ENCODE measurements at regions not wholly inside any gene's neighbourhood (a gene's known extent, or its start where the extent isn't known, plus 50 kb on each side); places are given as distances from the start of the nearest gene placed in this dataset.
"Not testable (repeated sequence)": the region's sequence is repeated elsewhere in the genome, so short reads cannot be mapped to it uniquely, and the experiment has no call there.

- in situ Hi-C loops (cut with MboI; ENCODE audit: low sequenced_read_pairs): no loop called here
Measured at GRCh38 chr3:176359211-176359610, 838.1 kb downstream of the TBL1XR1 start.

DNA sequence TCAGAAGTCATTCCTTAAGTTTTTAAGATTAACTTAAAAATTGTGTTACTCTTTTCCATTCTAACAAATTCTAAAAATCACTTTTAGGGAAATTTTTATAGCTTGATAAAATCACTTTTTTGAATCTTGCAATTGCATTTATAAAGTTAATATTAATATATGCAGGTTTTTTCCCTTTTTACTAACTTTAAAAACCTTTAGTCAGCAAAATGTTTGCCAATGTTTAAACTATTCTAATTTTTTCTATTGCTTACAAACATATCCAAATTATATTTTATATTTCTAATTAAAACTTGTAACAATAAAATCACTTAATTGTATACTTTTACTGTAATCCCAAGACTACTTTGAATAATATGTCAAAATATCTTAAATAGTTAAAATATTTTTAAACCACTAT, 839.4 kb downstream of the TBL1XR1 start:
- in situ Hi-C loops (cut with MboI; ENCODE audit: low sequenced_read_pairs): no loop called here

DNA sequence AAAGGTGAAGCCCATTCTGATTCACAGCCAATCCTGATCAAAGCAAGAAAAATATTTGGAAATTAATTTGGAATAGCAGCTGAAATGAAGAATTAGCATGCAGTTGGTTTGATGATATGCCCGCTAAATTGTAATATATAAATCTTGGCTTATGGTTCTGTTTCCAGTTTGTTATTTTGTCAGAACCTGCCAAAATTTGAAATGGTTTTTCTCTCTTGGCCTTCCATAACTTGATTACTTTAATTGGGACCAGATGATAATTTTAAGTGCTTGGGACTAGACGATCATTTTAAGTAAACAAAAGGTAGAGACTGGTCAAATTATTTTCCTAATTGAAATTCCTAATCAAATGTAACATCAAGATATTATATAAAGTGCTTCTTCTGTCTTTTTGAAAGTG, 842.4 kb downstream of the TBL1XR1 start:
- in situ Hi-C loops (cut with MboI; ENCODE audit: low sequenced_read_pairs): no loop called here

DNA sequence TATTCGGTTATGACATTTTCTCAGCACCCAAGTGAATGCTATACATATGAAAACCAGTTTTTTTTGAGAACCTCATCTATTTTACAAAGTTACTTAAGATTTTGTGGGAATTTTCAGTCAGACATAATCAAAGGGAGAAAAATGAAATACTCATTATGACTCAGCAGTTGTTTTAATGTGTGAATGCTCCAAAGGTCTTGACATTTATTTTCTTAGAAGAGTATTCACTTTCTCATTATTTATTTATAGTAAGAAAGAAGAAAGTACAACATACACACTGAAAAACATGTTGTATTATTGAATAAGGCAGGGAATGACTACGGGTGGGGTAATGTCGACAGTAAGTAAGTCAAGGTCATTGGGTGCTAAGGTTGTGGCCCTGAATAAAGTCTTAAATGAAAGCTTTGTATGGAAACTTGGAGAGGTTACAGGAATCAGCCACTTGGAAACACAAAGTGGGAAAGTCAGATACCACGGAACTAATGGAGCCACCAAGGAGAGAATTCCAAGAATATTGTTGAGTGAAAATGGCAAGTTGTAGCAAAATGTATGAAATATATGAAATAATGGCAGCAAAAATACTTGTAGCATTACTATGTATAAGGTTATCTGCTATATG, 844.5 kb downstream of the TBL1XR1 start:
- in situ Hi-C loops (cut with MboI; ENCODE audit: low sequenced_read_pairs): no loop called here

DNA sequence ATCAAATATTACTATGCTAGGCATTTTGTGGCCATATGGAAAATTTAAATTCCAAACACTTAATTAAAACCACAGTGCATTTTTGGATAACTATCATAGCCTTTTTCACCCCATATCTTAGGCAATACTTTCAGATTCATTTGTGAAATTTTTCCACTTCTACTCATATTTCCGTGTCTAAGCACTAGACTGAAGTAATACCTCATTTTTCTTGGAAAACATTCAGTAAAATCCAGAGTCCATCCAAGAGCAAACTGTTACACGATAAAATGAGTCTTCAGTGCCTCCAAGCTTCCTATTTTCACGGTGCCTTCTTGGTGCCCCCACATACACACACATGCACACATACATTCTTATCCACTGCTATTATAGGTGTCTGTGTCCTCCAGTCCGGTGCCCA, 845.9 kb downstream of the TBL1XR1 start:
- in situ Hi-C loops (cut with MboI; ENCODE audit: low sequenced_read_pairs): no loop called here

DNA sequence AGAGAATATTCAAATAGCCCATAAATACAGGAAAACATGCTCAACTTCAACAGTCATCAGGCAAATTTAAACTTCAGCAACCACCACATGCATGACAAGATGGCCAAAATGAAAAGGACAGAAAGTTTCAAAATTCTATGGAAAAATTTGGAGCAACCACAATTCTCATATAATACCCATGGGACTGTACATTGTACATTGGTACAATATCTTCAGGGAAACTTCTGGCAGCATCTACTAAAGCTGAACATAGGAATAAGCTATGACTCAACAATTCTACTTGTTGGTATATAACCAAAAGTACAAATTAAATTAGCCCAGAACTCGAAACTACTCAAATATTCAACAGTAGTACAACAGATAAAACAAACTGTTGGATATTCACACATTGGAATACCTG, 847.6 kb downstream of the TBL1XR1 start:
- in situ Hi-C loops (cut with MboI; ENCODE audit: low sequenced_read_pairs): no loop called here

DNA sequence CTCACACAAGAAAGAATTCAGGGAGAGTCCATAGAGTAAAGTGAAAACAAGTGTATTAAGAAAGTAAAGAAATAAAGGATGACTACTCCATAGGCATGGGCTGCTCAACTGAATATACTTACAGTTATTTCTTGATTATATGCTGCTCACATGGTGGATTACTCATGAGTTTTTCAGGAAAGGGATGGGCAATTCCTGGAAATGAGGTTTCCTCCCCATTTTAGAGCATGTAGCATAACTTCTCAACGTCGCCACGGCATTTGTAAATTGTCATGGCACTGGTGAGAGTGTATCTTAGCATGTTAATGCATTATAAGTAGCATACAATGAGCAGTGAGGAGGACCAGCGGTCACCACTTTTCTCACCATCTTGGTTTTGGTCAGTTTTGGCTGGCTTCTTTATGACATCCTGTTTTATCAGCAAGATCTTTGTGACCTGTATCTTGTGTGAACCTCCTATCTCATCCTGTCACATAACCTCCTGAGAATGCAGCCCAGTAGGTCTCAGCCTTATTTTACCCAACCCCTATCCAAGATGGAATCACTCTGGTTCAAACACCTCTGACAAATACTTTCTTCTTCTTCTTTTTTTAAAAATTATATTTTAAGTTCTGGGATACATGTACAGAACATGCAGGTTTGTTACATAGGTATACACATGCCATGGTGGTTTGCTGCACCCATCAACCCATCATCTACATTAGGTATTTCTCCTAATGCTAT, 849.7 kb downstream of the TBL1XR1 start:
- in situ Hi-C loops (cut with MboI; ENCODE audit: low sequenced_read_pairs): no loop called here

DNA sequence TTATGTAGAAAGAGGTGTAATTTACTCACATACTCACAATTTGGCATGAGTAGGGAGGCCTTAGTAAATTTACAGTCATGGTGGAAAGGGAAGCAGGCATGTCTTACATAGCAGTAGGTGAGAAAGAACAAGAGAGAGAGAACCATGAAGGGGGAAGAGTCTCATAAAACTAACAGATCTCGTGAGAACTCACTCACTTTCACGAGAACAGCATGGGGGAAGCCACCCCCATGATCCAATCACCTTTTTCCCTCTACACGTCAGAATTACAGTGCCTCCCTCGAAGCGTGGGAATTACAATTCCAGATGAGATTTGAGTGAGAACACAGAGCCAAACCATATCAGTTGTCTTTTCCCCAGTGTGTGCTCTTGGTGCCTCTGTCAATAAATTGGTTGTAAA, 855.3 kb downstream of the TBL1XR1 start:
- in situ Hi-C loops (cut with MboI; ENCODE audit: low sequenced_read_pairs): no loop called here

- in situ Hi-C loops (cut with MboI; ENCODE audit: low sequenced_read_pairs): no loop called here
Measured at GRCh38 chr3:176328666-176329065, 868.6 kb downstream of the TBL1XR1 start.

GRCh38 chr3:176328198-176328597, 869.1 kb downstream of the TBL1XR1 start:
- in situ Hi-C loops (cut with MboI; ENCODE audit: low sequenced_read_pairs): no loop called here

DNA sequence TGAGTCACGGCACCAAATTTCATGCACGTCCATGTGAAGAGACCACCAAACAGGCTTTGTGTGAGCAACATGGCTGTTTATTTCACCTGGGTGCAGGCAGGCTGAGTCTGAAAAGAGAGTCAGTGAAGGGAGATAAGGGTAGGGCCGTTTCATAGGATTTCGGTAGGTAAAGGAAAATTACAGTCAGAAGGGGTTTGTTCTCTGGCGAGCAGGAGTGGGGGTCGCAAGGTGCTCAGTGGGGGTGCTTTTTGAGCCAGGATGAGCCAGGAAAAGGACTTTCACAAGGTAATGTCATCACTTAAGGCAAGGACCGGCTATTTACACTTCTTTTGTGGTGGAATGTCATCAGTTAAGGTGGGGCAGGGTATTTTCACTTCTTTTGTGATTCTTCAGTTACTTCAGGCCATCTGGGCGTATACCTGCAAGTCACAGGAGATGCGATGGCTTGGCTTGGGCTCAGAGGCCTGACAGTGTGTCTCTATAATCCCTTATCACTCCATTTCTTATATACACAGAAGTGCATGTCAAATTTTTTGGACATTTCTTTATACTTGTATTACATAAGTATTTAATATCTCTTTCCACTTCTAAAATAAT, 870.3 kb downstream of the TBL1XR1 start:
- in situ Hi-C loops (cut with MboI; ENCODE audit: low sequenced_read_pairs): not testable (repeated sequence)

- in situ Hi-C loops (cut with MboI; ENCODE audit: low sequenced_read_pairs): not testable (repeated sequence)
Measured at GRCh38 chr3:176321532-176321931, 875.8 kb downstream of the TBL1XR1 start.

DNA sequence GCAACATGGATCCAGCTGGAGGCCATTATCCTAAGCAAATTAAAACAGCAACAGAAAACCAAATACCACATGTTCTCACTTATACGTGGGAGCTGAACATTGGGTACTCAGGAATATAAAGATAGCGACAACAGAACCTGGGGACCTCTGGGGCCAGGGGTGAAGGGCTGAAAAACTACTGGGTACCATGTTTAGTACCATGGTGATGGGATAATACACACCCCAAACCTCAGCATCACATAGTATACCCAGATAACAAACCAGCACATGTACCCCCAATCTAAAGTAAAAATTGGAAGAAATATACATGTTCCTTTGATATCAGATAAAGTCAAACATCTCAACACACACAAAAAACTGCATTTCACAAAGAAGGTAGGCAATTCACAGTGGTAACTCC, 876.2 kb downstream of the TBL1XR1 start:
- in situ Hi-C loops (cut with MboI; ENCODE audit: low sequenced_read_pairs): no loop called here

- in situ Hi-C loops (cut with MboI; ENCODE audit: low sequenced_read_pairs): no loop called here
Measured at GRCh38 chr3:176313426-176313825, 883.9 kb downstream of the TBL1XR1 start.

GRCh38 chr3:176310641-176311040, 886.6 kb downstream of the TBL1XR1 start:
- in situ Hi-C loops (cut with MboI; ENCODE audit: low sequenced_read_pairs): no loop called here

- in situ Hi-C loops (cut with MboI; ENCODE audit: low sequenced_read_pairs): no loop called here
Measured at GRCh38 chr3:176302271-176302670, 895.0 kb downstream of the TBL1XR1 start.

GRCh38 chr3:176296066-176296597, 901.1 kb downstream of the TBL1XR1 start:
- in situ Hi-C loops (cut with MboI; ENCODE audit: low sequenced_read_pairs): no loop called here

DNA sequence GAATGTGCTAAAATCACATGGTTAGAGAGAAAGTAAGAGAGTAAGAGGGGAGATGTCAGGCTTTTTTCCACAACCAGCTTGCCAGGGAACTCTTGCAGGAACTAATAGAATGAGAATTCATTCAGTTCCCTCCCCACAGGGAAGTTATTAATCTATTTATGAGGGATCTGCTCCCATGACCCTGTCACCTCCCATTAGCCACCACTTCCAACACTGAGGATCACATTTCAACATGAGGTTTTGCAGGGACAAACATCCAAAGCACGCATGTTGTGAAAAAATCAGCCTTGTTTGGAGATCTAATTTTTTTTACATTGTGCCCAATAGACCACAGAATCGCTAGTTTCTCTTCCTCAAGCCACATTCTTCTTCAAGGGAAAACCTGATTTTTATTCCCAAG, 904.0 kb downstream of the TBL1XR1 start:
- in situ Hi-C loops (cut with MboI; ENCODE audit: low sequenced_read_pairs): no loop called here

GRCh38 chr3:176286476-176287085, 910.7 kb downstream of the TBL1XR1 start:
- in situ Hi-C loops (cut with MboI; ENCODE audit: low sequenced_read_pairs): no loop called here

DNA sequence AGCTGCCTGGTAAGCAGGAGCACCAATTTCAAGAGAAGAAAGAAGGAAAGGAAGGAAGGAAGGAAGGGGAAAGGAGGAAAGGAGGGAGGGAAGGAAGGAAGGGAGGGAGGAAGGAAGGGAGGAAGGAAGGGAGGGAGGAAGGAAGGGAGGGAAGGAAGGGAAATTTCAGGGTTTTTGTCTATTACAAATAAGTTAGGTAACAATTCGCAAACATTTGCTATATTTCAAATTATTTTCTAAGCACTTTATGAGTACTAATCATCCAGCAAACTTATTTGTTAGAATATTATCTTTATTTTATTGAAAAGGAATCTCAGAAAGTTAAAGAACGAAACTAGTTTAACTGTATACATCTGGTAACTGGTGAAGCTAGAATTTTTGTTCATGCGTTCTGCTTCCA, 921.7 kb downstream of the TBL1XR1 start:
- in situ Hi-C loops (cut with MboI; ENCODE audit: low sequenced_read_pairs): no loop called here

DNA sequence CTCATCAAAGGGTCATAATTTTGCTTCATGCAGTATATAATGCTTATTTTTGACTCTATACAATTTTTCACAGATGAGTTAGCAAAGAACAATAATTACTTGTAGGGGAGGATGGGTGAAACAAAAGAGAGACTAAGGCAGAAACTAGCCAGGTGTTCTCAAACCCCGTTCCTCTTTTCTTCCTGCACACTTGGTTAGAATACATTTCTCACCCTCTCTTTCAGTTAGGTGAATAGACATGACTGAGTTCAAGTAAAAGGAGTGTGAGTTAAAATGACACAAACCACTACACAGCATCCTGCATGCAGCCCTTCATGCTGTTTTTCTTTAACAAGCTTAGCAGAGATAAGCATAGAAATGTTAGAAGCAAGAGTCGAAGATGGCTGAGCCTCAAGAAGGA, 922.2 kb downstream of the TBL1XR1 start:
- in situ Hi-C loops (cut with MboI; ENCODE audit: low sequenced_read_pairs): no loop called here

DNA sequence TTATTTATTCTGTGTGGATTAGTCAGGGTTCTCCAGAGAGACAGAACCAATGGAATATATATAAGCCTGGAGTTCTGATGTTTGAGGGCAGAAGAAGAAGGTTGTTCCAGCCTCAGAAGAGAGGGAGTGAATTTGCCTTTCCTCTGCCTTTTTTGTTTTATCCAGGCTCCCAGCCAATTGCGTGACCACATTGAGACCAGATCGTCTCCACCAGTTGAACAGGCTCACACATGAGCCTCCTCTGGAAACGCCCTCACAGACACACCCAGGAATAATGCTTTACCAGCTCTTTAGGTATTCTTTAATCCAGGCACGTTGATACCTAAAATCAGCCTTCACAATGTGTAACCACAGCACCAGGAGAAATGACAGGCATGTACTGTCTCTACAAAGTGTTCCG, 923.1 kb downstream of the TBL1XR1 start:
- in situ Hi-C loops (cut with MboI; ENCODE audit: low sequenced_read_pairs): no loop called here

Data from HL-60/S4 treated with phorbol 12-myristate 13-acetate at 8.2 ng/mL for 4 days and 3 days (cell line).